ENCODE measurements at regions not wholly inside any gene's neighbourhood (a gene's known extent, or its start where the extent isn't known, plus 50 kb on each side); places are given as distances from the start of the nearest gene placed in this dataset.
"Not testable (repeated sequence)": the region's sequence is repeated elsewhere in the genome, so short reads cannot be mapped to it uniquely, and the experiment has no call there.

- TF ChIP-seq POLR2A (IDR thresholded peaks at IDR 0.05): not testable (repeated sequence)
- TF ChIP-seq, protein P1, sequence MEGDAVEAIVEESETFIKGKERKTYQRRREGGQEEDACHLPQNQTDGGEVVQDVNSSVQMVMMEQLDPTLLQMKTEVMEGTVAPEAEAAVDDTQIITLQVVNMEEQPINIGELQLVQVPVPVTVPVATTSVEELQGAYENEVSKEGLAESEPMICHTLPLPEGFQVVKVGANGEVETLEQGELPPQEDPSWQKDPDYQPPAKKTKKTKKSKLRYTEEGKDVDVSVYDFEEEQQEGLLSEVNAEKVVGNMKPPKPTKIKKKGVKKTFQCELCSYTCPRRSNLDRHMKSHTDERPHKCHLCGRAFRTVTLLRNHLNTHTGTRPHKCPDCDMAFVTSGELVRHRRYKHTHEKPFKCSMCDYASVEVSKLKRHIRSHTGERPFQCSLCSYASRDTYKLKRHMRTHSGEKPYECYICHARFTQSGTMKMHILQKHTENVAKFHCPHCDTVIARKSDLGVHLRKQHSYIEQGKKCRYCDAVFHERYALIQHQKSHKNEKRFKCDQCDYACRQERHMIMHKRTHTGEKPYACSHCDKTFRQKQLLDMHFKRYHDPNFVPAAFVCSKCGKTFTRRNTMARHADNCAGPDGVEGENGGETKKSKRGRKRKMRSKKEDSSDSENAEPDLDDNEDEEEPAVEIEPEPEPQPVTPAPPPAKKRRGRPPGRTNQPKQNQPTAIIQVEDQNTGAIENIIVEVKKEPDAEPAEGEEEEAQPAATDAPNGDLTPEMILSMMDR (IDR thresholded peaks at IDR 0.05): not testable (repeated sequence)
These were observed 606.4 kb downstream of the TMA16 start for GRCh38 chr4:164100741-164101365.

Measured in body of pancreas (tissue), 4 donors.